NCI-H82 (cell line): ENCODE measurements at regions not wholly inside any gene's neighbourhood (a gene's known extent, or its start where the extent isn't known, plus 50 kb on each side); places are given as distances from the start of the nearest gene placed in this dataset.
"Not testable (repeated sequence)": the region's sequence is repeated elsewhere in the genome, so short reads cannot be mapped to it uniquely, and the experiment has no call there.

Experiments used
- DNase-seq: peaks from one replicate; lab custom pipeline; 2025; lab: John Stamatoyannopoulos, UW

DNA sequence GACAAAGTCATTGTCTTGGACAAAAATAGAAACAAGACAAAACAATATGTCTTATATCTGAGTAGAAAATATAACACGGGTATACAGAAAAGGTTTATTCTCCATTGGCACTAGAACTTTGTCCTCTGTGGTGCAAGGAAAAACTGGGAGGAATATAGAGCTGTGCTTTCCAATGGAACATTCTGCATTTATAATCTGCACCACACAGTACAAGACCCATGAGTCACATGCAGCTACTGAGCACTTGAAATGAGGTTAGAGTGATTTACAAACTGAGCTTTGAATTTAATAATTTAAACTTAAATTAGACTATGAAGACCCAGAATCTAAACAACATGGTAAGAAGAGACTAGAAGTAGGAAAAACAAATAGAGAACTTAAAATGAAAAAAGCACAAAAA, 86.1 kb downstream of the RAP2A start:
- no peak for DNase-seq

DNA sequence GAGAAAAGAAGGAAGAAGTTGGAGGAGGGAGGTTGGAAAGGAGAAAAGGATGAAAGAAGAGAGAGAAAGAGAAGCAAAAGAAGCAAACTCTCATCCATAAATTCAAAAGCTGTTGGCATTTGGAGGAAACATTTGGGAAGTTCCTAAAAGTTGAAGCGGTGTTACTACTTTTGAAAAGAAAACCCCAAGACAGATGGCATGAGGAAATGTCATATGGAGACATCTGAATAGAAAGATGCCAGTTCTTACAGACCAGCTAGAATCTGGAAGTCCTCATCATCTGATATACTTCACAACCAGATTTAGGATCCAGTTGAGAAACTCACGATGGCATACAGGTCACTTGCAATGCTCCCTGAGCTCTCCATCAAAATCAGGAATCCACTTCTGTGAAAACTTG, 86.9 kb downstream of the RAP2A start:
- DNase-seq, result no peak

DNA sequence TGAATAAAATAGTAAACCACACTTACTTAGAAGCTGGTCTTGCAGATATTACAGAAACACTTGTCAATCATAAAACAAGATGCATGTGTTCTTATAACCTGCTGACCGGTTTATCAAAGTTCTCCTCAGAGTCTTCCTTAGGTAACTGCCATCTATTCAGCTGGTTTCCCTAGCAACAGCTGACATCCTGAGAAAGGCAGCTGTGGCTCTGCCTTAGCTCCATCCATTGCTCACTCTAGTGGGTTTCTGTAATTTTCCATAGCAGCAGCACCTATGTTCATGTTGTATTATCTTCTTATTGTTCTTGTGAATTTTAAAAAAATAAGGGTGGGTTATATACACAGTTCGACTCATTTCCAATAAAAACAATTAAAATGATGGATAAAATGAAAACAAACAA, 87.8 kb downstream of the RAP2A start:
- DNase-seq, result peak; percentile 10

DNA sequence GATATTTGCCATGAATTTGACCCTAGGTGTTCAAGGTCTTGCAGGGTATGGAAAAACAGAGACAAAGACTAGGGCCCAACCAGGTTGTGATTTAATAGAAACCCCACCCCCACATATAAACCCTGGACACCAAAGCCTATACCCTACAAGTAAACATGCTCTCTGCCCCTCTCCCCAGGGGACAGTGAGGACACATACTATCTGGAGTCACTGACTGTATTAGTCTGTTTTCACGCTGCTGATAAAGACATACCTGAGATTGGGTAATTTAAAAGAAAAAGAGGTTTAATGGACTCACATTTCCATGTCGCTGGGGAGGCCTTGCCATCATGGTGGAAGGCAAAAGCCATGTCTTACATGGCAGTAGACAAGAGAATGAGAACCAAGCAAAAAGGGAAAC, 88.3 kb downstream of the RAP2A start:
- DNase-seq, result no peak

DNA sequence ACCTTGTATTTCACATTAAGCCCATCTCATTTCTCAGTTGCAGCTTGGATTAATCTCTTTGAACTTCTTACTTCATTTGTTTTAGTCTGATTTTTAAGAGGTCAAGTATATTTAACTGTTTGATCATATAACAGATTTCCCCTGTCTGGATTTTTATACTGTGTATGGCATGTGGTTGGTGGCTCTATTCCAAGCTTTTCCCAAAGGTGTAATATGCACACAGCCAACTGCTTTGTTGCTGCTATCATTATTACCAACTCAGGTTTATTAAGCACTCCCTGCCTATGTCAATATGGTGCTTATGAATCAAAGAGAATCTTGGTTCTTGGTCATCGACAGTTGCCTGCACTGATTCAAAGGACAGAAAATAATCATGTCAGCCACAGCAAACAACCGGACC, 92.6 kb downstream of the RAP2A start:
- DNase-seq, result no peak

DNA sequence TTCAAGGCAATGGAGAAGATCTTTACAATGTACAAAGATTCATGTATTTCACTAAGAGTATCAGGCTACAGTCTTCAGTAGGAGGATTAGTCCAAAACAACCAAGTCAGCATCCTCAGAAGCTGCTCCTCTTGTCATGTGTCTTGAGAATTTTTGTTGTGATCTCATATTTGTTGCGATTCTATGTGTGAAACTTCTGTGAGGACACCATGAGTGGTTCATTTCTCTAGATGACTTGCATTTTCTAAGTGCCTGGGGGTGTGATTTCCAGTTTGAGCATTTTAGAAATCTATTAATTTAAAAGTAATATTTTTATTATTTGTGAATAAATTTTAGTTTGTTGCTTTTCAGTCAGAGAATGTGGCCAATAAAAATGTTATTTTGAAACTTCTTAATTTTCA, 94.5 kb downstream of the RAP2A start:
- no peak for DNase-seq

DNA sequence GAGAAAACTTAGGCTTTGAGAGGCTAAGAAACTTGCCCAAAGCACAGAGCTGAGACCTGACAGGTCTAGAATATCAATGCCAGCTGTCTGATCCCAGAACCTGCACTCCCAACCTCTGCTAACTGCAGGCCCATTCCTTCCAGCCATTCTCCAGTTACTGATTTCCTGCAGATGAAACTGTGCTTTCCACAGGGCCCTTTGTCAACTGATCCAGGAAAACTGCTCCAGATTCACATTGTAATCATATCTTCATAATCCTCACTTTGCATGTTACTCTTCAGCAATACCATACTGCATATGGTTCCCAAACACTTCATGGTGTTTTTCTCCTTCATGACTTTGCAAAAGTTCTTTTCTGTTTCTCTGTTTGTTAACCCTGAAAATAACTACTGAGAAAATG, 100.6 kb downstream of the RAP2A start:
- DNase-seq, result no peak

DNA sequence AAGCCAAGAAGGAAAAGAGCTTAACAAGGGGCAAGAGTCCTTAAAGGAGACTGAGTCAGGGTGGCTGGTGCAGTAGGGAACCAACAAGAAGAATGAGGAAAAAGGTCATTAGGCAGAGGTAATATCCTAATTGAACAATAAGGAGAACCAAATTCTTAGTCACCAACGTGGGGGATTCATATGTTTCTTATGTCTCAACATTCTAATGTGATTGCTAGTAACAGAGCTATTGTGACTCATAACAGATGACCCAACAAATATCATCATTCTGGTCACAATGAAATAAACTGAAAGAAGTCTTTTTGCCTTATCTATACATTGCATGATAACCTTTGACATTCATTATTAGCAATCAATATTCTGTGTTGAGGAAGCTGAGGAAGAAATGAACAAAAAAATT, 101.6 kb downstream of the RAP2A start:
- no peak for DNase-seq

DNA sequence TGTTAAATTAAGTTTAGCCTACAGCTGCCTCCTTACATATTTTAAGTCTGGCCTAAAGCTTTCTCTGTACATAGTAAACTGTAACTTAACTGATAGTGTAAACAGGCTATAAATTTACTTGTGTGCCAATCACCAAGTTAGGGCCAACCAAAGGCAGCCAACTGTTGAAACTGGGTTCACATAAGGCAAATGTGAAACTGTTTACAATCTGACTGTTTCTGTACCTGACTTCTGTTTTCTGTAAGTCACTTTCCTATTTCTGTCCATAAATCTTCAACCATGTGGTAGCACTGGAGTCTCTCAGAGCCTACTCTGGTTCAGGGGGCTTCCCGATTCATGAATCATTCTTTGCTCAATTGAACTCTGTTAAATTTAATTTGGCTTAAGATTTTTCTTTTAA, 103.1 kb downstream of the RAP2A start:
- DNase-seq, result no peak

DNA sequence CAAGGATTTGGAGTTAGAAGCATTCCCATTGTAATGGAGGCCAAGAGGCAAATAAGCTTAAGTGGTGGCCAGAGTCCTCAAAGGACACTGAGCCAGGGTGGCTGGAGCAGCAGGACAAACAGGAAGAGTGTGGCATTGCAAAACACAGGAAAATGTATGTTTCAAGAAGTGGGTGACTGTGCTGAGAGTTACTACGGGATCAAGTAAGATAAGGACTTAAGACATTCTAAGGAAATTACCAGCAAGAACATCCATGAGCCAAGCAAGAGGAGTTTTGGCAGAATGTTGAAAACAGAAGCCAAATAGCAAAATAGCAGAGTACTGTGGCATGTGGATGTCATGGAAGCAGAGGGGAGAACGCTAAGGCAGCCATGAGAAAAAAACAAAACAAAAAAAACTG, 104.2 kb downstream of the RAP2A start:
- no peak for DNase-seq

DNA sequence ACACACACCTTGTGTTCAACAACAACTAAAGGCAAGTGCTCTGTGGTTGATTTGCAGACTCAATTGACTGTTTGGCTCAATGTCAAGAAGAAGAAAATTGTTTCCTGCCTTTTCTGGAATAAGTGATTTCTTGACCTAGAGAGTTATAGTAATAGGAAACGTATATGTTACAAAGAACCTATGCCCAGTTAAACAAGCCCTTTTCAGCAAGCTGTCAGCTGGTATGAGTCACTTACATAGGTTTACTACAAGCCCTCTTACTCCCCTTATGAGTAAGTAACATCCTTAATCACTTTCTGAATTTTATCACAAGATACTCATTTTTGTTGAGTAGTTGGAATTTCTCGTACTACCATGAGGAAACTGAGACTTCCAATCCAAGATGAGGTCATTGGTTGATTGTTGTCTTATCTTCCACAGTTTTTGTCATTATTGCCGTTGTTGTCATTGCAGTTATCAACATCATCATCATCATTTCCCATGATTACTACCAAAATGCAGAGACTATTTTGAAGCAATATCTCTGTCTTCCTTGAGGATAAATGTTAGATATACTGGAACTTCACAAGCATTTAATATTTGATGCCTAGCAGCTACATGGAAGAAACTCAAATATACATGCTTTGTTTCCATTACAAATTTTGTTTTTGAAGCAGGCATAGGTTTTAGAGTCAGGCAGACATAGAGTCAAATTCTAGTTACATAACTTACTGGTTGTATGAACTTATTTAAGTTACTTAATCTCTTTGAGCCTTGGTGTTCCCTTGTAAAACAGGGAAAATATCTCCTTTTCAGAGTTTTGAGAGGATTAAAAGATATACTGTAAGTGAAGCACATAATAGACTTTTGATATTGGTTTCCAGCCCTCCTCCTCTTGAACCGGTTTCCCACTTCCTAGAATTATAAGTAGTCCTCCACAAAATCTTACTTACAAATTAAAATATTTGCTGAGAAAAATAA, 106.0 kb downstream of the RAP2A start:
- DNase-seq, result no peak

DNA sequence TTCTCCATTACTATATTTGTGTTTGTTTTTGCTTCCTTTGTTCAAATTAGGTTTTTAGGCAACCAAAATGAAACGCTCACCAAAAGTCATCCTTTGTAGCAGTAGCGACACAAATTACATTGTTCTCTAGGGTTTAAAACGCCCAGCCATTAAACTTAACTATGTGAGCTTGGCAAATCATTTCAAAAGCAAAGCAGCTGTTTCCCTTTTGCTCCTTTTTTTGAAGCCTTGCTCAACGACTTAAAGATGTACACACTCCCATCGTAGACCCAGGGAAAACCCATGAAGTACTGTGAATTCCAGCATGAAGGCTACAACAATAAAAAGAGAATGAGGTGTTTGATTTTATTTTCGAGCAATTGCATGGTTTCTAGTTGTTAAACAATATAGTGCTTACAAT, 106.7 kb downstream of the RAP2A start:
- no peak for DNase-seq

DNA sequence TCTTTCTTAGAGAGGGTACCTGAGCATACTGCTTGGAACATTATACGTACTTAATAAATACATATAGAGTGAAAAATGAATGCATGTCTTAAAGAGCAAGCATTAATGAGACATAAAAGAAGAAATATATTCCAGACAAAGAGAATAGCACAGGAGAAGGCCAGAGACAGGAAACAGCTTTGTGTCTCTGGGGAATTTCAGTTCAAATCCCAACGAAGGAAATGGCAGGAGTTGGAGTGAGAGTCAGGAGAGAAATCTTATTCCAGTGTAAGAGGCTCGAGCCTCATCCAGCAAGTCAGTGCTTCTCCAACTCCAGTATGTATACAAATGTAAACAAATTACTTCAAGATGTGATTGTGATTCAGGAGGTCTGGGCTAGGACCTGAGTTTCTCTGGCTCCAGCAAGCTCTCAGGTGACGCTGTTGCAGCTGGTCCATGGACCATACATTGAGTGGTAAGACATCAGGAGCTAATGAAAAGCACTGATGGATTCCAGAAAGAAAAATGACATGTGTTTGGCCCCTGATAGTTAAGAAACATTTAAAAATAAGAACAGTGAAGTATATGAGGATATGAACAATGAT, 108.2 kb downstream of the RAP2A start:
- no peak for DNase-seq

DNA sequence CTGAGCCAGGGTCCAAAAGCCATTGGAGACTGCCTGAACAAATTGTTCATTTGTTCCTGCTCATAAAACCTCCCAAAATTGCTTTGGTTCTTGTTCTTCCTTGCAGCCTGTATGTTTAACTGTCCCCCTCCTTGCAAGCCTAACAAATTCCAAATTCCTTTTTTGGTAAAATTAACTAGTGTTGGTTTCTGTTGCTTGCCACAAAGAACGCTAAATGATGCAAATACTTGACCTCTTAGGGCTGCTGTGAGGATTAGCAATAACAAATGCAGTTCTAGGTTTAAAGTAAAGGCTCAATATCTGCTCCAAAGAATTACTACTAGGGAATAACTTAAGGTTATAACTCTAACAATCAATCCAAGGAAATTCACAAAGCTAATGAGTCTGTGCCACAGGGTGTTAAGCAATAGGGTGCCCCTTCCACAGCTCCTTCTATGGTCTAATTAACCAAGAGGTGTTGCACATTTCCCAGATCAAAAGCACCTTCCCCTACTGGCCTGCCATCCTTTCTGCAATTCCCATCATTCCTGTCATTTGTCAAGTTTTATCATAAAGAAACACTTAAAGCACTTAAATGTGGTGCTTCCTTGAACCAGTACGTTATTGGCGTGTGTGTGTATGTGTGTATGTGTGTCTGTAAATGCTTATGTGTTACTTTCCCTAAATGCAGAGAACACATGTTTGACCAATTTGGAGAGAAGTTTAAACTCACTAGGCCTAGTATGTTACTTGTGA, 110.2 kb downstream of the RAP2A start:
- DNase-seq, result no peak

DNA sequence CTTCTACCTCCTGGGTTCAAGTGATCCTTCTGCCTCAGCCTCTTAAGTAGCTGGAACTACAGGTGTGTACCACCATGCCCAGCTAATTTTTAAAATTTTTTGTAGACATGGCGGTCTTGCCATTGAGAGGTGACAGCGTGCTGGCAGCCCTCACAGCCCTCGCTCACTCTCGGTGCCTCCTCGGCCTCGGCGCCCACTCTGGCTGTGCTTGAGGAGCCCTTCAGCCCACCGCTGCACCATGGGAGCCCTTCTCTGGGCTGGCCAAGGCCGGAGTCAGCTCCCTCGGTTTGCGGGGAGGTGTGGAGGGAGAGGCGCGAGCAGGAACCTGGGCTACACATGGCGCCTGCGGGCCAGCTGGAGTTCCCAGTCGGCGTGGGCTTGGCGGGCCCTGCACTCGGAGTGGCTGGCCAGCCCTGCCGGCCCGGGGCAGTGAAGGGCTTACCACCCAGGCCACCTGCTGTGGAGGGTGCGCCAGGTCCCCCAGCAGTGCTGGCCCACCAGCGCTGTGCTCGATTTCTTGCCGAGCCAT, 111.1 kb downstream of the RAP2A start:
- DNase-seq, result not testable (repeated sequence)

DNA sequence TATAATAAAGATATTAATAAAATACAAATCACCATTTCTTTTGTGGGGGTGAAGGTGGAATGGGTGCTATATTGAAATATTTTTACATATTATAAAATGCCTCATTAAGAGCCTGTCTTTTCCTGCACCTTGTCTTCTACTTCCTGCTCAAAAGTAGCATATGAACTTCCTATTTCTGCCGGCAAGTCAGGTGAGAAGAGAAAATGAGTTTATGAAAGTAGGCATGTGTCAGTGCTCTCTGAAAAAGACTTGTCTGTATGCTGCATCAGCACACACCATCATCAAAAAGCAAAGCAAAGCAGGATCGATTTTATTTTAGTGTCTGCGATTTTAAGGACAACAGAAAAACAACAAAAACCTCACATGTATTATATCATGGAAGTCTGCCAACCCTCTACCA, 114.2 kb downstream of the RAP2A start:
- no peak for DNase-seq

DNA sequence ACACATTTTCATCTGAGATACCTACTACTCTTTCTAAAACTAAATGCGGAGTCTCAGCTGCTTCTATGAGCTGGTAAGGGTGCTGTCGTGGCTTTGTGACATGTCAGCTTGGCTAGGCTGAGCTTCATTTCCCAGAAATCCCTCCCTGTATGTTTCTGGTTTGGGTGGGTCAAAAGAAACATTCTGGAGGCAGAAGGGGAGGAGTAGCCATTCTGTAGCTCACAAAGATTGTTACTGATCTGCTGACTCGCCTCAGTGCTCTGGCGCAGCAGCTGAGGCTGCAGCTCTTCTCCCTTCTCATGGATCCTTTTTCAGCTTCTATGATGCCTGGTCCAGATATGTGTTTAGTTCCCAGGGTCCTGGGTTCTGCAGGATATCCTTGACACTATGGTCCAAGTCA, 114.7 kb downstream of the RAP2A start:
- DNase-seq, result no peak

DNA sequence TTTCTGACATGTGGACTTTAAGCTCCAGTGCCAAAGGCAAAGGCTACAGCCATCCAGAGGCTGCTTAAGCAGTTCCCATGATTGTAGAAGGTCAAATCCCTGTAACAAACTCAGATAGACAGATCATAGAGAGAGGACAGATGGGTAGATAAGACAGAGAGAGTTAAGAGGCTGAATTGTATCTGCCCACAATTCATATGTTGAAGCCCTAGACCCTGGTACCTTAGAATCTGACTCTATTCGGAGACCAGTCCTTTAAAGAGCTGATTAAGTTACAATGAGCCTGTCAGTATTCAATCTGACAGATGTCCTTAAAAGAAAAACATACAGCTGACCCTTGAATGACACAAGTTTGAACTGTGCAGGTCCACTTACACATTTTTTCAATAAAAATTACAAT, 115.2 kb downstream of the RAP2A start:
- peak; percentile 60 for DNase-seq

DNA sequence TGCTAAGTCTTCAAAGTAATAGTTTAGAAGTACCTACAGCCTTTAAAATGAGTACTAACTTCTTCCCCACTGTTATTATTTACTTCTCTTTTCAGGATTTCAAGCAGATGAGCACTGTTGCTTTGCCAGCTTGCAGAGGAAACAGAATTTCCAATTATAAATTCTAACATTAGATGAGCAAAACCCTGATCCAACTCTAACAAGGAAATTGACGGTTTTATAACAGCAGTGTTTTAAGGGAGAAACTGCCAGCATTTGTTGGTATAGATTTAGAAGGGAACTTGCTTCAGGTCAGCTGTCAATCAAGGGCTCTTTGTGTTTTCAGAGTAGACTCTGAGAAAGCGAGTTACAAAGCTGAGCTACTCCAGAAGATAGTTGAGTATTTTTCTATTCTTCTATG, 120.5 kb downstream of the RAP2A start:
- DNase-seq, result no peak

DNA sequence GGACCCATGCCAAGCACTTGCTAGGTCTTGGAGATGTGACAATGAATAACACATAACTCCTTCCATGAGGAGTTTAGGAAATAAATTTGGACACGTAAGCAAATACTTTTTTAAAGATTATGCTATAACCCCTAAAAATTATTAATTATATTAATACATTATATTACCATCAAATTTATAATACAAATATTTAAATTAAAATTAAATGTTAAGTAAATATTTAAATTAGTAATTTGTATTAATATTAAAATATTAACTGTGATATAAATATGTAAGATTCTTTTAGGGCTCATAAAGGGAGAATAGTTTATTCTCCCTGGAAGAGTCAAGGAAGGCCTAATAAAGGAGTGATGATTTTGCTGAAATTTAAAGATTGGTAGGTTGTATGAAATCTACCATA, 121.1 kb downstream of the RAP2A start:
- no peak for DNase-seq

DNA sequence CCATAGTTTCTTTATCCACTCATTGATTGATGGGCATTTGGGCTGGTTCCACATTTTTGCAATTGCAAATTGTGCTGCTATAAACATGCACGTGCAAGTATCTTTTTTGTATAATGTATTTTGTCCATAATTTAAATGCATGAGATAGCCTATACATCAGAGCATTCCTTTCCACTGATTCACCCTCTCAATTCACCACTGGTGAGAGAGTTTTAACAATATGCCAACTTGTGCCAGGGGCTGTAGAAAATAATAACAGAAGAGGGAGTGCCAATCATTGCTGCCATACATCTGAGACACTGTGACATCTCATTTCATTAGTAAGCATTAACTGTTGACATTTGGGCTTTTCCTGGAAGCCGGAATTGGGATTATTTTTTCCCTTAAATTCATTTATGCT, 125.1 kb downstream of the RAP2A start:
- no peak for DNase-seq

DNA sequence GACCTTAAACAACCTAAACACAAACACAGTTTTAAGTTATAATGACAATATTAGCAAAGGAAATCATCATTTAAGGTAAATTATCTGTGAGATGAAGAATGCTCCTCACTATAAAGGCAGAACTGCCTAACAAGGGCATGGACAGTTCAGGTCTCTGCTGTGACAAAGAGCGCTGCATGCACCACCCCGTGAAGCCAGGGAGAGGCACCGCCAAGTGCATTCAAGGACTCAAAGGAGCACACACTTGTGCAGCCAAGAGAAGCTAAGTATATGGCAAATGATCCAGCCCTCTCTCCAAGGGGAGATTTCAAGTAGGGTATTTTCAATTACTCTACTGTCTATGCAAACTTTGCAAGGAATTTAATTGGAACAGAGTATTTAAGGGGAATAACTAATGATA, 126.0 kb downstream of the RAP2A start:
- DNase-seq, result no peak

DNA sequence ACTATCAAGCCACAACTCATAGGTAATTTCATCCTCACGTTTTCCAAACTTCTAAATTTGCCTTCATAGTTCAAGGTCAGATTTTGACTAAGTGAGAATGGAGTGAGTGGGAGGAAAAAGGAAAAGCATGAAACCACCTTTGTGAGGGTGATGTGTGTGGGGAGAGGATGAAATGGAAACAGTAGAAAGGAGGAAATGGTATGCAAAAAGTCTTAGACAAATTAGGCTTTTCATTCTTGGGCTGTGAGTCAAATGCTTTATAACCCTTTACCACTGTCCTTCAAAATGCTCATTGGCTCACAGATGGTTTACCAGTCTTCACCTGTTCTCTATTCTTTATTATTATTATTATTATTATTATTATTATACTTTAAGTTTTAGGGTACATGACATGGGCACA, 127.2 kb downstream of the RAP2A start:
- no peak for DNase-seq
